Right lobe of liver (tissue), 6 donors: ENCODE measurements at regions not wholly inside any gene's neighbourhood (a gene's known extent, or its start where the extent isn't known, plus 50 kb on each side); places are given as distances from the start of the nearest gene placed in this dataset.

Experiments used
- ATAC-seq, 4 donors: fragments of 200-7000 bp; cut with Tn5 transposase; one replicate each; pipeline ENCODE4 v1.9.1; 2020; ENCODE audit warnings: mild to moderate bottlenecking in 4 of 4, moderate library complexity in 4 of 4
- DNase-seq, 3 donors: peaks; one replicate each; pipeline ENCODE4 v3.0.0-alpha.2; 2020
- H3K27ac ChIP-seq, 3 donors: fragments of 200-600 bp; one replicate each; pipeline ENCODE4 v1.8.0; 2022
- H3K27me3 ChIP-seq, 2 donors: fragments of 200-600 bp; one replicate each; pipeline ENCODE4 v1.8.0; 2022
- H3K36me3 ChIP-seq, 4 donors: fragments of 200-600 bp; sonication (generic) in 1 of 4; one replicate each; pipeline versions ENCODE4 v1.5.1 to v1.8.0; 2017 to 2022; ENCODE audit warnings: control low read depth in 1 of 4
- H3K4me1 ChIP-seq, 4 donors: fragments of 200-600 bp; sonication (generic) in 1 of 4; one replicate each; pipeline versions ENCODE4 v1.5.1 to v1.8.0; 2017 to 2022; ENCODE audit warnings: control low read depth in 1 of 4
- H3K4me3 ChIP-seq, 3 donors: fragments of 200-600 bp; one replicate each; pipeline ENCODE4 v1.8.0; 2022
- H3K9me3 ChIP-seq, 4 donors: fragments of 200-600 bp; sonication (generic) in 1 of 4; one replicate each; pipeline versions ENCODE4 v1.5.1 to v1.8.0; 2017 to 2022; ENCODE audit warnings: control low read depth in 1 of 4
- POLR2A ChIP-seq: fragments of 450-650 bp; IDR thresholded peaks from one replicate; pipeline ENCODE4 v1.6.1; 2017; ENCODE audit warnings: antibody characterized with exemption, mild to moderate bottlenecking
- WGBS: methylation state at CpG from one replicate; pipeline ENCODE4 v1.1.6; 2018; ENCODE audit warnings: low coverage, low lambda C conversion rate; ENCODE audit not compliant: insufficient coverage; ENCODE audit errors: missing lambda C conversion rate; 5-methylcytosine and 5-hydroxymethylcytosine counted together
- intact Hi-C, 2 donors: fragments of 100-400 bp; cut with DNase I; formaldehyde crosslinking; loops; one replicate each; pipeline versions ENCODE4 v1.11.2 to v1.14.1; 2022
- TF ChIP-seq, protein P1 (sequence below), 4 donors: fragments of 200-600 bp in 3 of 4; fragments of 450-650 bp in 1 of 4; IDR thresholded peaks; one replicate each; pipeline versions ENCODE4 v1.5.1 to v1.8.0; 2016 to 2022; ENCODE audit warnings: antibody characterized with exemption in 4 of 4, mild to moderate bottlenecking in 2 of 4
- donor health status: DM: no; HTN: yes; CAD: no.
- donor health status: DM: no; HTN: no; CAD: no.
- donor health status: DM: no; HTN: no; CAD: no.
- donor health status: DM: no; HTN: yes; CAD: no.
- donor health status: DM: no; HTN: yes; CAD: no.

DNA sequence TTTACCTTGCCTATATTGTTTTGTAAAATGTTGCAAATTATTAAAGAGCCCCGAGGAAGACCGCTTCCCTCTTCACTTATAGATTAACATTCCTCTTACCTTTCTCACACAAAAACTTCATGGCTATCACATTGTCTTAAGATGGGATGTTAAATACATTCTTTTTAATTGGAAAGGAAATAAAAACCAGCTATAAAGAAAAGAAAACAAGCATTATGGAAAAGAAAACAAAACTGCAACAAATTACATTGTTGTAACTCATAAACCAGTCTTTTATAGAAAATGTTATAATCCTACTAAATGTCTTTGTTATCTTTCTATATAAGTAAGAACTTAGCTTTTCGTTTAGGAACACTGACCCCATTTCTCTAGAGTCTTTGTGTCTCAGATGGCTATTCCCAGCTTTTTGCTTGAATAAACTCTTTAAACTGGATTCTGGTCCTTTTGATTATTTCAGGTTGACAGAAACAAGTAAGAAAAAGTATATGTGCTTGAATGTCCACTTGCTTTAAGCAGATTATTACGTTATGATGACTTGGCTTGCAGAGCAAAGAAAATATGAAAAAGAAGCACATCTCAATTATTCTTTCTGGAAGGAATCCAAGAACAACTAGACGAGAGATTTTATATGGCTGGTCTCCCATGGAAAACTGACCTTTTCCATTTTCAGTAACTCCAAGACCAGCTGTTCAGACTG is 128.2 kb downstream of the AKR1D1 start:
- no peak for ATAC-seq

DNA sequence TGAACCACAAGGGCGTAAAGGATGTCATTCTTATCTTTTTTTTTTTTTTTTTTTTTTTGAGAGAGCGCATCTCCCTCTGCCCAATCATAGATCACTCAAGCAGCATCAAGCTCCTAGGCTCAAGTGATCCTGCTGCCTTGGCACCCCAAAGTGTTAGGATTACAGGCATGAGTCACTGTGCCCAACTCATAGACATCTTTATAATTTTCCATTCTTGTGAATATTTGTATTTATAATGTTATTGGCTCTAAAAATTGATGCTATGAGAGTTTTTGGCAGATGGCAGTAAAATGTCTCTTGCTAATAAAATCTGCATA is 128.7 kb downstream of the AKR1D1 start:
- Histone ChIP-seq H3K9me3 (no peaks in the 10 kb centered on the region), H3K27ac (no peak overlapping the region), H3K4me1 (peaks cover 0 to 14% (median 6%) of the 10 kb centered on the region in 4 donors), H3K27me3 (no peaks in the 10 kb centered on the region), H3K36me3 (no peaks in the 10 kb centered on the region), H3K4me3 (no peak overlapping the region)
- TF ChIP-seq, protein P1, sequence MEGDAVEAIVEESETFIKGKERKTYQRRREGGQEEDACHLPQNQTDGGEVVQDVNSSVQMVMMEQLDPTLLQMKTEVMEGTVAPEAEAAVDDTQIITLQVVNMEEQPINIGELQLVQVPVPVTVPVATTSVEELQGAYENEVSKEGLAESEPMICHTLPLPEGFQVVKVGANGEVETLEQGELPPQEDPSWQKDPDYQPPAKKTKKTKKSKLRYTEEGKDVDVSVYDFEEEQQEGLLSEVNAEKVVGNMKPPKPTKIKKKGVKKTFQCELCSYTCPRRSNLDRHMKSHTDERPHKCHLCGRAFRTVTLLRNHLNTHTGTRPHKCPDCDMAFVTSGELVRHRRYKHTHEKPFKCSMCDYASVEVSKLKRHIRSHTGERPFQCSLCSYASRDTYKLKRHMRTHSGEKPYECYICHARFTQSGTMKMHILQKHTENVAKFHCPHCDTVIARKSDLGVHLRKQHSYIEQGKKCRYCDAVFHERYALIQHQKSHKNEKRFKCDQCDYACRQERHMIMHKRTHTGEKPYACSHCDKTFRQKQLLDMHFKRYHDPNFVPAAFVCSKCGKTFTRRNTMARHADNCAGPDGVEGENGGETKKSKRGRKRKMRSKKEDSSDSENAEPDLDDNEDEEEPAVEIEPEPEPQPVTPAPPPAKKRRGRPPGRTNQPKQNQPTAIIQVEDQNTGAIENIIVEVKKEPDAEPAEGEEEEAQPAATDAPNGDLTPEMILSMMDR (IDR thresholded peaks at IDR 0.05) = no peak
- DNase-seq = no peak
- no peak for ATAC-seq
- intact Hi-C loops = no loop called here
- WGBS = 50% methylated on average over 1 of the region's 2 CpGs

More for the DNA sequence above, 128.2 kb downstream of the AKR1D1 start:
- no peak overlapping the region for H3K27ac ChIP-seq
- TF ChIP-seq, protein P1 (IDR thresholded peaks at IDR 0.05) = no peak
- no peak for TF ChIP-seq POLR2A
- no peaks in the 10 kb centered on the region for H3K9me3 ChIP-seq
- H3K4me1 ChIP-seq = peaks cover 0 to 14% (median 5%) of the 10 kb centered on the region in 4 donors
- intact Hi-C loops = no loop called here
- H3K36me3 ChIP-seq = no peaks in the 10 kb centered on the region
- H3K27me3 ChIP-seq = no peaks in the 10 kb centered on the region
- WGBS = 63% methylated on average over 5 of the region's 5 CpGs
- no peak overlapping the region for H3K4me3 ChIP-seq
- DNase-seq = no peak

DNA sequence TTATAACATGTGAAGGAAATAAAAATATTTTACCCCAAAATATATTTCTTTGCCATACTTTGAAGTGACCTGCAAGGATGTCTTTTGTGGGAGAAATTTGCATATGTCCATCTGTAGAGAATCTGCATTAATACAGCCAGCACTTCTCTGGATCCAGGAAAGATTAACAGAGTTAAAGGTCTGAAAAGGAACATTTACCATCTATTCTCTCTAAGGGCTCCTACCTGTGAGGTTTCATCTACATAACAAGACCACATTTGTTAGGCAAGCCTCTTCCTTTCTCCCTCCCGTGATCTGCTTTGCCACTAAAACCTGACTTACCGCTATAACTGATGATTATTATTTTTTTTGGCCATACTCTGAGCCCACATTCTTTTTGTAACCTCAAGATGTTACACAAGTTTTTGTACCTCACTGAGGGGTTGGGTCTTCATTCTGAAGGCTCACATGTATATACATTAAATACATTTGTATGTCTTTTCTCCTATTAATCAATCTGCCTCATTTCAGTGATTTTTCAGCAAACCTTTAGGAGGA is 129.4 kb downstream of the AKR1D1 start:
- 86% methylated on average over 2 of the region's 2 CpGs for WGBS
- Histone ChIP-seq H3K27ac (no peak overlapping the region), H3K36me3 (no peaks in the 10 kb centered on the region), H3K4me1 (peaks cover 0 to 14% (median 6%) of the 10 kb centered on the region in 4 donors), H3K4me3 (no peak overlapping the region), H3K27me3 (no peaks in the 10 kb centered on the region), H3K9me3 (no peaks in the 10 kb centered on the region)
- ATAC-seq (no peak), DNase-seq (no peak)
- no peak for TF ChIP-seq POLR2A
- TF ChIP-seq, protein P1 (IDR thresholded peaks at IDR 0.05) = no peak
- intact Hi-C loops = no loop called here

- Histone ChIP-seq H3K9me3 (no peaks in the 10 kb centered on the region), H3K27ac (no peak overlapping the region), H3K36me3 (no peaks in the 10 kb centered on the region), H3K4me3 (no peak overlapping the region), H3K4me1 (peaks cover 0 to 14% (median 6%) of the 10 kb centered on the region in 4 donors), H3K27me3 (no peaks in the 10 kb centered on the region)
- TF ChIP-seq, protein P1 (IDR thresholded peaks at IDR 0.05) = no peak
- no peak for TF ChIP-seq POLR2A
- no peak for DNase-seq
- 84% methylated on average over 3 of the region's 3 CpGs for WGBS
- ATAC-seq = no peak
- intact Hi-C loops = no loop called here
Observed at GRCh38 chr7:138207555-138207971, 131.3 kb downstream of the AKR1D1 start.
